GM06990 (cell line): ENCODE measurements at regions not wholly inside any gene's neighbourhood (a gene's known extent, or its start where the extent isn't known, plus 50 kb on each side); places are given as distances from the start of the nearest gene placed in this dataset.

Experiments used
- DNase-seq: peaks from one replicate; pipeline ENCODE4 v3.0.0-alpha.2; 2011; ENCODE audit not compliant: insufficient read length; ENCODE audit errors: extremely low read depth
- H3K27me3 ChIP-seq: replicated peaks from 2 replicates; pipeline ENCODE4 v1.6.0; 2011; ENCODE audit warnings: low read length; ENCODE audit not compliant: control insufficient read depth, insufficient read depth
- H3K36me3 ChIP-seq: 2 replicates; pipeline ENCODE4 v1.5.1; 2011; ENCODE audit warnings: low read length; ENCODE audit not compliant: control insufficient read depth, insufficient read depth
- H3K4me3 ChIP-seq: replicated peaks from 2 replicates; pipeline ENCODE4 v1.5.1; 2011; ENCODE audit warnings: low read depth, mild to moderate bottlenecking, control low read depth, low read length
- TF ChIP-seq, protein P1 (sequence below): IDR thresholded peaks from 2 replicates; pipeline ENCODE4 v1.5.1; 2011; ENCODE audit warnings: low read length, control low read depth, mild to moderate bottlenecking, inconsistent platforms; ENCODE audit not compliant: insufficient read depth, poor library complexity, severe bottlenecking

- Histone ChIP-seq H3K27me3 (no peaks in the 10 kb centered on the region; the same call in 1 of the 2 replicates), H3K4me3 (no peak overlapping the region), H3K36me3 (no peaks in the 10 kb centered on the region)
- TF ChIP-seq, protein P1, sequence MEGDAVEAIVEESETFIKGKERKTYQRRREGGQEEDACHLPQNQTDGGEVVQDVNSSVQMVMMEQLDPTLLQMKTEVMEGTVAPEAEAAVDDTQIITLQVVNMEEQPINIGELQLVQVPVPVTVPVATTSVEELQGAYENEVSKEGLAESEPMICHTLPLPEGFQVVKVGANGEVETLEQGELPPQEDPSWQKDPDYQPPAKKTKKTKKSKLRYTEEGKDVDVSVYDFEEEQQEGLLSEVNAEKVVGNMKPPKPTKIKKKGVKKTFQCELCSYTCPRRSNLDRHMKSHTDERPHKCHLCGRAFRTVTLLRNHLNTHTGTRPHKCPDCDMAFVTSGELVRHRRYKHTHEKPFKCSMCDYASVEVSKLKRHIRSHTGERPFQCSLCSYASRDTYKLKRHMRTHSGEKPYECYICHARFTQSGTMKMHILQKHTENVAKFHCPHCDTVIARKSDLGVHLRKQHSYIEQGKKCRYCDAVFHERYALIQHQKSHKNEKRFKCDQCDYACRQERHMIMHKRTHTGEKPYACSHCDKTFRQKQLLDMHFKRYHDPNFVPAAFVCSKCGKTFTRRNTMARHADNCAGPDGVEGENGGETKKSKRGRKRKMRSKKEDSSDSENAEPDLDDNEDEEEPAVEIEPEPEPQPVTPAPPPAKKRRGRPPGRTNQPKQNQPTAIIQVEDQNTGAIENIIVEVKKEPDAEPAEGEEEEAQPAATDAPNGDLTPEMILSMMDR = no peak
- DNase-seq = no peak
Observed at GRCh38 chr5:136864960-136865359, 499.6 kb upstream of the TRPC7 start.

DNA sequence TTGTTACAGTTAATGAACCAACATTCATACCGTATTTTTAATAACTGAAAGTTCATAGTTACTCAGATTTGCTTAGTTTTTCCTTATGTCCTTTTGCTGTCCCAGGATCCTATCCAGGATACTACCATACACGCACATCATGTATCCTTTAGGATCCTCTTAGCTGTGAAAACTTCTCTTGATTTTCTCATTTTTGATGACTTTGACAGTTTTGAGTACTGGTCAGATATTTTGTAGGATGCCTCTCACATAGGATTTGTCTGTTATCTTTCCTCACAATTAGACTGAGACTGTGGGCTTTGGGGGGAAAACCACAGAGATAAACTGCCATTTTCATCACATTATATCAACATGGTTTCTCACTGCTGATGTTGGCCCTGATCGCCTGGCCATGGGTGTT lies 491.3 kb upstream of the TRPC7 start:
- TF ChIP-seq, protein P1 = no peak
- no peaks in the 10 kb centered on the region for H3K36me3 ChIP-seq
- no peaks in the 10 kb centered on the region; the same call in 1 of the 2 replicates for H3K27me3 ChIP-seq
- H3K4me3 ChIP-seq = no peak overlapping the region
- no peak for DNase-seq

- Histone ChIP-seq H3K27me3 (no peaks in the 10 kb centered on the region; the same call in 1 of the 2 replicates), H3K36me3 (no peaks in the 10 kb centered on the region), H3K4me3 (no peak overlapping the region)
- TF ChIP-seq, protein P1 = no peak
- no peak for DNase-seq
Observed at GRCh38 chr5:136853971-136854370, 488.6 kb upstream of the TRPC7 start.

- H3K27me3 ChIP-seq = no peaks in the 10 kb centered on the region
- no peaks in the 10 kb centered on the region for H3K36me3 ChIP-seq
- no peak for DNase-seq
- H3K4me3 ChIP-seq = no peak overlapping the region
- TF ChIP-seq, protein P1 = no peak
Observed at GRCh38 chr5:136840601-136841000, 475.3 kb upstream of the TRPC7 start.

DNA sequence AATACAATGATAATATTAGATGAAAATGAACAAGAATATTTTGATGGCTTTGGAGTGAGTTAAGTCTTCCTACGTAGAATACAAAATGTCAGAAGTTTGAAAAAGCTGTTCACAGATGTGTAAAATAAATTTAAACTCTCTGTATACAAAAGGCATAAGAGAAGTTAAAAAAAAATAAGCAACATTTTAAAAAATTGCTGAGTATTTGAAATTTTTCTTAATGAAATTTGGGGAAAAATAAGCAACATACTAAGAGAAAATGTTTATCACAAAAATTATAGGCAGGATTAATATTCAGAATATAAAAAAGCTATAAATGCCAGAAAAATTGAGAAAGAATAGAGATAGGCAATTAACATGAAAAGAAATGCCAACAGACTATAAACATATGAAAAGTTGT lies 470.7 kb upstream of the TRPC7 start:
- Histone ChIP-seq H3K27me3 (no peaks in the 10 kb centered on the region), H3K4me3 (no peak overlapping the region), H3K36me3 (no peaks in the 10 kb centered on the region)
- TF ChIP-seq, protein P1 = no peak
- DNase-seq = no peak

DNA sequence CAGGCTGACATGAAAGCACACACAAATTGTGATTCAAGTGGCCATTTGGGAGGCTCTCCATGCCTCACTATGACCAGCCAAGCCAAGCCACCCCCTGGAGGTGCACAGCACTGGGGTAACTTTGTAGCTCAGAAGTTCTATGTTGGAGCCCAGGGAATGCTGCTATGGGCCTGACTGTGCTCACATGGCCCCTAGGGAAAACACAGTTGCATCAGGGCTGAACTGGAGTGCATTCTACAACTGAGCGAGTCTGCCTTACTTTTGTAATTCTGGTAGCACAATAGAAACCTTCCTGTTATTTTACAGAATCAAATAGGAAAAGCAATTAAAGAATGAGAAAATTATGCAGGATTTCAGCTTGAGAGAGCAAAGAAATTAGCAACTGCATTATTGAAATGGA lies 455.5 kb upstream of the TRPC7 start:
- DNase-seq = no peak

More for the DNA sequence above, 455.5 kb upstream of the TRPC7 start:
- H3K4me3 ChIP-seq = no peak overlapping the region
- TF ChIP-seq, protein P1 = no peak
- H3K36me3 ChIP-seq = no peaks in the 10 kb centered on the region
- H3K27me3 ChIP-seq = no peaks in the 10 kb centered on the region
